HG03565 (cell line): ENCODE measurements at regions not wholly inside any gene's neighbourhood (a gene's known extent, or its start where the extent isn't known, plus 50 kb on each side); places are given as distances from the start of the nearest gene placed in this dataset.
"Not testable (repeated sequence)": the region's sequence is repeated elsewhere in the genome, so short reads cannot be mapped to it uniquely, and the experiment has no call there.

Experiments used
- ATAC-seq: cut with Tn5 transposase; IDR thresholded peaks from one replicate; pipeline ENCODE4 v1.9.1; 2021; ENCODE audit warnings: mild to moderate bottlenecking, moderate library complexity; ENCODE audit not compliant: unreplicated experiment

DNA sequence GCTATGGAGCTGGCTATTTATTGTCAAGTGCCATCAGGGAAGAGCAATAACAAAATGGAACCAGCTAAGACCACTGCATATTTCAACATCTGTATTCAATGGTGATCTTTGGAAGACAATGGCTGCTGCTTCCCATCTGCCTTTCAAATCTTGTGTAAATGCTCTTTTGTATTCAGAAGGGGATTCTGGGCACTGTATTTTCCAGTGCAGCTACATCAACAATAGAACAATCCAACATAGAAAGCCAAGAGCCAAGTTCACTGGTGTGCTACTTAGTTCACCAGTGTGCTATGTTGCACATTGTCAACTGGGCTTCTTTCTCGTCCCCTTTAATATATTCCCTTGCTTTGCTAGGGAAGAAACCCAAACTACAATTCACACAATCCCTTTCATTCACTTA is 128.8 kb upstream of the OR4E1 start:
- no peak for ATAC-seq

DNA sequence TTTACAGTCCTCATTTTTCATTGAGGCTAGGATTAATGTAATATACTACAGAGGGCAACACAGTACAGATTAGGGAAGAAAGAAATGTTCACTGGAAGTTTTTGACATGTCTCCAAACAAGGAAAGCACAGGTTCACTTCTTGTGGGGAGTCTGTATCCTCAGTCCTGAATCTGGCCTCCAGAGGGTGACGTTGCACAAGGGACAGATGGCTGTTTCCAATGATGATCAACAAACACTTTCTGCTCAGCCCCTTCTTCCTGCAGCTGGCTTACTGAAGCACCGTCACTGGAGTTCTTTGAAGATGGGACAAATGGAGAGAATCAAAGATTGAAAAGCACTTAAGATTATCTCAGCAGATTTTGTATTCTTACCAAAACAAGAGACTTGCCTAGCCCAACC is 123.3 kb upstream of the OR4E1 start:
- ATAC-seq: no peak

DNA sequence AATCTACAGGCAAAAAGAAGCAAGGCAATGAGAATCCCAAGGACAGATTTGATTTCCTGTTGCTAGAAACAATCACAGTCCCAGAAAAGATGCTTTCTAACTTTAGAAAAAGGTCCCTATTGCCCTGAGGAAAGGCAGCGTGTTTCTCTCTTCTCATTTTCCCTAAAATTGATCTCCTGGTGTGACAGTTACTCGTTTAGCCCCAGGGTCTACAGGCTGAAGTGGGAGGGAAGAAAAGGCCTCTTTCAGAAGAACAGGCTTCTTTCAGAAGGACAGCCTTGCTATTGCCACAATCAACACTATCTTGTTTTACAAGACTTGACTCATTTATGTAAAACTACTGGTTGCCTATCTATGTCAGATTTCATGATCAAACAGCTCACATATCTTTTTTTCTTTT is 121.8 kb upstream of the OR4E1 start:
- no peak for ATAC-seq

- ATAC-seq: no peak
These were observed 118.1 kb upstream of the OR4E1 start for GRCh38 chr14:21791749-21792148.

GRCh38 chr14:21788687-21789086 is 115.1 kb upstream of the OR4E1 start:
- ATAC-seq: not testable (repeated sequence)

DNA sequence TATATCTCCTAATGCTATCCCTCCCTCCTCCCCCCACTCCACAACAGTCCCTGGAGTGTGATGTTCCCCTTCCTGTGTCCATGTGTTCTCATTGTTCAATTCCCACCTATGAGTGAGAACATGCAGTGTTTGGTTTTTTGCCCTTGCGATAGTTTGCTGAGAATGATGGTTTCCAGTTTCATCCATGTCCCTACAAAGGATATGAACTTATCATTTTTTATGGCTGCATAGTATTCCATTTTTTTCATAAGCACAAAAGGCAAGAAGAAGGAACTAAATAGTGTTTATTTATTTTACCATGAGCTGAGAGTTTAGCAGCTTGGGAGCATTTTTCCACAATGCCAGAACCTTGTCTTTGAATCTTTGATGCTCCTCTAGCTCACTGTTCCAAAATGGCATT is 113.6 kb upstream of the OR4E1 start:
- not testable (repeated sequence) for ATAC-seq

- ATAC-seq: no peak
These were observed 107.9 kb upstream of the OR4E1 start for GRCh38 chr14:21781543-21781942.

DNA sequence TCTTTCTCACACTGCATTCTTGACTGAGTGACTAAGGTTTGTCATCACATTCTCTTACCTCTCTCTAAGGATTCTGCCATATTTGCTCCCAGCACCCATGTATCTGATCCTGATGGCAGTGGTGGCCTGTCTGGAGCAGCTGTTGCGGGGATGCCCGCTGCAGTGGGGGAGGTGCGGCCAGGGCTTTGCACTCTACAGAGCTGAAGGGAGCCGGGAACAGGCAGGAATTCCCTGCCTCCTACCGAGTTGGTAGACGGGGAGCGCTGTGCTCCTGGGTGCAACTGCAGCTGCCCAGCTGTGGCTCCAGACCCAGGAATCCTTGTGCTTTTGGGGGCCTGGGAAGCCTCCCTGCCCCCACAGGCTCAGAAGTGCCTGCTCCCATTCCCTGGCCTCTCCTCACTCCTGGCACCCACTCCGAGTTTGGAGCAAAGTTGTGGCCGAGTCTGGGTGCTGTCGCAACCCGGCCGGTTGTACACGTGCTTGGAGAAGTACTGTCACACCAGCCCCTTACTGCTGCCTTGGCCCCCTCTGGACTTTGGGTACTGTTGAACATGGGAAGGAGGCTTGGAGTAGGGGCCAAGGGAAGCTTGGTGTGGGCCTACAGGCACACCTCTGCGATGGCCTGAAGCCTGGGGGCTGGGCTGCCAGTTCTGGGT is 106.9 kb upstream of the OR4E1 start:
- no peak for ATAC-seq

DNA sequence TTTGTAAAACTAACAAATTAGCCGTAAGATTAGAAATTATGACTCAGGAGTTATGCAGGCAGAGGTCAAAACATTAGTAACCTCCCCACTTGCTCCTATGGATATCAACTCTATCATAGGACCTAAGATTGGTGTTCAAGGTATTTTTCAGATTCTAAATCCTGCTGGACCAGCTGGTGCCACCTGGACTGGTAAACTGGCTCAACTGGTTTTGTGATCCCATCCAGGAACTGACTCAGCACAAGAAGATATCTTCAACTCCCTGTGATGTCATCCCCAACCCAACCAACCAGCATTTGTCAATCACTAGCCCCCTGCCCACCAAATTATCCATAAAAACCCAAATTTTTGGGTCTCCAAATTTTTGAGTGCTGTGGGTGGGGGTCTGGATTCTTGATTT is 98.1 kb upstream of the OR4E1 start:
- ATAC-seq: no peak

DNA sequence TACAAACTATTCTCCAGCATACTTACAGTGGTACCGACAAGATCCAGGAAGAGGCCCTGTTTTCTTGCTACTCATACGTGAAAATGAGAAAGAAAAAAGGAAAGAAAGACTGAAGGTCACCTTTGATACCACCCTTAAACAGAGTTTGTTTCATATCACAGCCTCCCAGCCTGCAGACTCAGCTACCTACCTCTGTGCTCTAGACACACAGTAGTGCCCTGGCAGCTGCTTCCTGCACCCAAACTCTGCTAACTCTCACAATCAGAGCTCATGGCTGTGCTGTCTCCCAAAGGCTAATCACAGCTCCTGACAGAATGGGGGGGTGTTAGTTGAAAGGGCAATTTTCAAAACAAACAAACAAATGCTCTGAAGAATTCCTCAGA is 95.2 kb upstream of the OR4E1 start:
- ATAC-seq: no peak

DNA sequence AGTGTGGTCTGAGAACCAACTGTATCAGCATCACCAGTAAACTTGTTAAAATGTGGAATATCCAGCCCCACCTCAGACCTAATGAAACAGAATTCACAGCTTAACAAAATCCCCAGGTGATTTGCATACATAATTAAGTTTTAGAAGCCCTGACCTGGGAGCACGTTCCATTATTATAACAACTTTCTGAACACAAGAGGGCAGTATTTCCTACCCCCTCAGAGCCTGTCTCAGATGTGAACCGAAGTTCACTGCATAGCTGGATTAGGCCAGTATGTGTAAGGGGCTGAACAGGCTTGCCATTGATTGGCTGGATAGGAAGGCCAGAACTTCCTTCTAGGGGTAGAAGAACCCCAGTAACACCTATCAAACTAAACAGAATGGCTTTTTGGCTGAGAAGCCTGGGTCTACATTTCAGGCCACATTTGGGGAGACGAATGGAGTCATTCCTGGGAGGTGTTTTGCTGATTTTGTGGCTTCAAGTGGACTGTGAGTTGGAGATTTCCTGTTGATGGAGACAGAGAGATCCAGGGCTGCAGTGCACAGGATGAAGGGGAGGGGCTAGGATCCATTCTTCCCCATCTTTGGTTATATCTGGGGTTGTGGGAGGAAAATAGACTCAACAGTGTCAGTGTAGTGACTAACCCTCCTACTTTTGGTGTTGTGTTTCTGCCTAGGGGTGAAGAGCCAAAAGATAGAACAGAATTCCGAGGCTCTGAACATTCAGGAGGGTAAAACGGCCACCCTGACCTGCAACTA is 94.7 kb upstream of the OR4E1 start:
- ATAC-seq: no peak

DNA sequence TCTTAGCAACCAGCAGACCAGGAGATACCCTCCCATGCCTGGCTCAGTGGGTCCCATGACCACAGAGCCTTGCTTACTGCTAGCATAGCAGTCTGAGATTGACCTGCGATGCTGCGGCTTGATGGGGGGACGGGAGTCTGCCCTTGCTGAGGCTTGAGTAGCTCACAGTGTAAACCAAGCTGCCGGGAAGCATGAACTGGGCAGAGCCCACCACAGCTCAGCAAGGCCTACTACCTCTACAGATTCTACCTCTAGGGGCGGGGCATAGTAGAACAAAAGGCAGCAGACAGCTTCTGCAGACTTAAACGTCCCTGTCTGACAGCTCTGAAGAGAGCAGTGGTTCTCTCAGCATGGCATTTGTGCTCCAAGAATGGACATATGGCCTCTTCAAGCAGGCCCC is 86.7 kb upstream of the OR4E1 start:
- ATAC-seq: not testable (repeated sequence)

- no peak for ATAC-seq
These were observed 75.8 kb upstream of the OR4E1 start for GRCh38 chr14:21749306-21749868.

DNA sequence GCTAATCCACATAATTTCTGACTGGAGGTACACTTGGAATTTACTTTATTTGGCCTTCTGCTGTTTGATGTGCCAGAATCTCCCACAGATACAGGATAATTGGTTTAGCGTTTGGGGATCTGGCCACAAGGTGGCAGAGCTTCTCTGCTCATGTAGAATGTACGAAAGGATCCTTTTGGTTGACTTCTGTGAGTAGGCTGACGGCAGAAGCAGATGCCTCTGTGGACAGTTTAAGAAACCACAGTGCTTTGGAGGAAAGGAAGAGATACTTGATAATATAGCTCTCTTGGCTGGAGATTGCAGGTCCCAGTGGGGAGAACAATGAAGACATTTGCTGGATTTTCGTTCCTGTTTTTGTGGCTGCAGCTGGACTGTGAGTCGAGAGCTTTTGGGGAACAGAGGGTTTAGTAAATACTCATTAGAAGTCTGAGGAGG is 75.3 kb upstream of the OR4E1 start:
- ATAC-seq: peak; percentile 49

GRCh38 chr14:21735639-21736307 is 62.2 kb upstream of the OR4E1 start:
- no peak for ATAC-seq

DNA sequence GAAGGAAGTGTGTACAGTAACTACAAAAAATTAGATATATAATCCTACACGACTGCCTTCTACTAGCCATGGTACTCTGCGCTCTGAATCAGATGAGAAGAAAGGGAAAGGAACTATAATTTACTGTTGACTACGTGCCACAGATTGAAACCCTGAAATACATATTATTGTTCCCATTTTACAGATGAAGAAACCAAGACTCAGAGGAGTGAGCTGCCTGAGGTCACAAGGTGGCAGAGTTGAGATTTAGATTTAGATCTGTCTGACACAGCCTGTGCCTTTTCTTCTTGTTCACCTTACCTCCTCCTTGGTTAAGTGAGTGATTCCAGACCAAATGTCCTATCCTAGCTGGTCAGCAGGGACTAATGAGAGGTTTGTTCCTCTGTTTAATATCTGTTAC is 61.6 kb upstream of the OR4E1 start:
- ATAC-seq: no peak

- ATAC-seq: no peak
These were observed 60.9 kb upstream of the OR4E1 start for GRCh38 chr14:21734457-21735074.

DNA sequence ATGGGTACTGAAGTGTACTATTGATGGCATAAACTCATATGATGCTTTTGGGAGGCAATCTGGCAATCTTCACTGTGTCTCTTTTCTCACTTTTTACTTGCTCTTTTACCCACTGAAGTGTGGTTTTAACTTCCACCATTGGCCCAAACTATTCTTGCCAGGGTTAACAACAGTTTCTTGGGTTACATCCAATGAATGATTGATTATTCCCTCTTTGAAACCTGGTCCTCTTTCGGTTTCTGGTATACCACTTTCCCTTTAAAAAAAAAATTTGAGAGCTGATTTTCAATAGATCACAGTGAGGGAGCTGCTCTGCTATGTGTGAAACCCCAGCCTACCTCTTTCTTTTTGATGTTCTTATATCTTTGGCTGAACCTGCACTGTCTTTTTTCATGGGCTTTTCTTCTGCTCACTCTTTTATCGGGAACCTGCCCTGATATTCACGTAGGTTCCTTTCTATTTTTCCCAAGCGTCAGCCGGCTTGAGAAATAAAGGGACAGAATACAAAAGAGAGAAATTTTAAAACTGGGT is 56.1 kb upstream of the OR4E1 start:
- ATAC-seq: no peak

DNA sequence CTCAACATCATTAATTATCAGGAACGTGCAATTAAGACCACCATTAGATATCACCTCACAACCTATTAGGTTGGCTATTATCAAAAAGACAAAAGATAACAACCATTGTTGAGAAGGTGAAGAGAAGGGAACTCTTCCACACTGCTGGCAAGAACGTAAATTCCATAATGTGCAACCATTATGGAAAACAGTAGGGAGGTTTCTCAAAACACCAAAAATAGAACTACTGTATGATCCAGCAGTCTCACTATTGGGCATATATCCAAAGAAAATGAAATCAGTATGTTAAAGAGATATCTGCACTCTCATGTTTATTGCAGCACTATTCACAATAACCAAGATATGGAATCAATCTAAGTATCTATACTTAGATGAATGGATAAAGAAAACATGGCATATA is 51.6 kb upstream of the OR4E1 start:
- no peak for ATAC-seq

DNA sequence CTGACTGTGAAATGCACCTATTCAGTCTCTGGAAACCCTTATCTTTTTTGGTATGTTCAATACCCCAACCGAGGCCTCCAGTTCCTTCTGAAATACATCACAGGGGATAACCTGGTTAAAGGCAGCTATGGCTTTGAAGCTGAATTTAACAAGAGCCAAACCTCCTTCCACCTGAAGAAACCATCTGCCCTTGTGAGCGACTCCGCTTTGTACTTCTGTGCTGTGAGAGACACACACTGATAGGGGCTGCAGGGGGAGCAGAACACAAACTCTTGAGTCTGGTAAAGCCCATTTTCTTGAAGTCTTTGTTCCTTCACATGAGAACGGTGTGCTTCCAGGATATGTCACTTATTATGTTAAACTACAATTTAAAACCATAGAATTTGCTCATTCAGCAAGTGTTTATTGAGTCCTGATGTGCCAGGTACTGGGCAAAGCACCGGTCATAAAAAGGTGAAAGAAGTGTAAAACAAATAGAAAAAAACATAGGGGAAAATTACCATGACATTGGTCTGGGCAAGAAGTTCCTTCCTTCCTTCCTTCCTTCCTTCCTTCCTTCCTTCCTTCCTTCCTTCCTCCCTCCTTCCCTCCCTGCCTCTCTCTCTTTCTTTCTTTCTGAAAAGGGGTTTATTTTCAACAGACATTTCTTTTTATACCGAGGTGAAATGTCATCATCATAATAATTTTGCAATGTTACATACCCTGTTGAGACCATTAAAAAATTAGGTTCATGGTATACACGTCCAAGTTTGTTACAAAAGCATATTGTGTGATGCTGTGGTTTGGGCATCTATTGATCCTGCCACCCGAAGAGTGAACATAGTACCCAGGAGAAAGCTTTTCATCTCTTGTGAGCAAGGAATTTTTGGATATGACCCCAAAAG is 50.7 kb upstream of the OR4E1 start:
- no peak for ATAC-seq
